Stimulated activated CD4-positive, alpha-beta T cell treated with anti-CD3 and anti-CD28 coated beads, Interleukin-1b, Interleukin-23, amount 100 ng/mL, for 24 hours (primary cell): ENCODE measurements at regions not wholly inside any gene's neighbourhood (a gene's known extent, or its start where the extent isn't known, plus 50 kb on each side); places are given as distances from the start of the nearest gene placed in this dataset.
"Not testable (repeated sequence)": the region's sequence is repeated elsewhere in the genome, so short reads cannot be mapped to it uniquely, and the experiment has no call there.

Experiments used
- DNase-seq, 4 experiments: peaks; one replicate each; pipeline ENCODE4 v3.0.0-alpha.2; 2020; ENCODE audit warnings: low read depth in 4 of 4, low spot score in 1 of 4

DNA sequence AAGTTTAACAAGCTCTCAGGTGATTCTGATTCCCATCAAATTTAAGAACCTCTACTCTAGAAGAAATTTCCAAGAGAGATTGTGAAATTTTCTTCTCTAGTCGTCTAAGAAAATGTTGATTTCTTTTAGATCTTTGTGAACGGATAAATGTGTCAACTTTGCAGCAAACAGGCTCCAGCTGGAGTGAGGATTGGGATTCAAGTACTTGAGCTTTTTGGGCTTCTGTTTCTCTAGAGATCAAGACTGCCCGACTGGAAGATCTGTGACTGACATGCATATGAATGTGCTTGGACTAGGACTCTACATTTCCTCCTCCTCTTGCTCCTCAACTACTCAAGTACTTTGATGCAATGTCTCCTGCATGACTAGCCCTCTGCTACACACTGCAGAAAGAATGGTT lies 388.3 kb downstream of the TMEM38B start:
- no peak for DNase-seq

DNA sequence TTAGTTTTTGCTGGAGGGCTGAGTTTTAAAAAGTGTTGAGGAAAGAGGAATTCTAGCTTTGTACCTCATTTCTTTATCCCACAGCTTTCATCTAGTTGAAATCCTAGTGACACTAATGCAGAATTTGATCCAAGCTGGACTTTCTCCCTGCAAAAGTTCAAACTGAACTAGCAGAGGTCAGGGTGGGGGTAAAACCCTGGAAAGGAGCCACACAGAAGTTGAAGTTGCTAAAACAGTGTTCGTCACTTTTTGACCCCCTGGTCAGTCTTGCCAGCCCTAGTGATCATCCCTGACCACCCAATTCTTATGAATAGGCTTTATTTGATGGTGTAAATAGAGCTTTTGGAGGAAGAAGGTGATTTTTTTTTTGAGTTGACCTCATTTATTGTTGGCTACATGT lies 390.4 kb downstream of the TMEM38B start:
- DNase-seq = no peak

DNA sequence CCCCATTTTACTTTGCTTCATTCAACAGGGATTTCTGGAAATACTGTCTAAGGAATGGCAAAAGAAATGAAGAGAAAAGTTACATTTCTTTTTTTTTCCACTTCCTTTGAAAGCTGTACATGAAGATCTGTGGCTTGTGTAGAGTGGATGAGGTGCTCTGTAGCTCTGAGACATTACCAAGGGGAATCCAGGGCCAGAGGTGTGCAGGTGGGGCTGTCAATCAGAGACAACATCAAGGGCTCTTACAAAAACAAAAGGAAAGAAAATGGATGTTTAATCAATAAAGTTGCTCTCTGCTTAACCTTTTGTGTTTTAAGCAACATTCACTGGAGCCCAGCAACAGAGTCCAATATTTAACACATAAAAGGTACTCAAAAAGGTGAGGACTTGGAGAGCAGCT lies 391.1 kb downstream of the TMEM38B start:
- DNase-seq = no peak

DNA sequence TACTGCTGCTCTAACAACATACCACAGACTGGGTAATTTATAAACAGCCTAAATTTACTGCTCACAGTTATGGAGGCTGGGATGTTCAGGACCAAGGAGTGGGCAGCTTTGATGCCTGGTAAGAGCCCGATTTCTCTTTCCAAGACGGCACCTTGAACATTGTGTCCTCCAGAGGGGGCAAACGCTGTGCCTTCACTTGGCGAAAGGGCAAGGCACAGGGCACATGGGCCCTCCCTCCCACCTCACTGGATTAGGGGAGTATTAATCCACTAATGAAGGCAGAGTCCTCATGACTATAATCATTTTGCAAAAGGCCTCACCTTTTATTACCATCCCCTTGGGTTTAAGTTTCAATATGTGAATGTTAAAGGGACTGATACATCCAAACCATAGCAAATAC lies 397.7 kb downstream of the TMEM38B start:
- DNase-seq = no peak

DNA sequence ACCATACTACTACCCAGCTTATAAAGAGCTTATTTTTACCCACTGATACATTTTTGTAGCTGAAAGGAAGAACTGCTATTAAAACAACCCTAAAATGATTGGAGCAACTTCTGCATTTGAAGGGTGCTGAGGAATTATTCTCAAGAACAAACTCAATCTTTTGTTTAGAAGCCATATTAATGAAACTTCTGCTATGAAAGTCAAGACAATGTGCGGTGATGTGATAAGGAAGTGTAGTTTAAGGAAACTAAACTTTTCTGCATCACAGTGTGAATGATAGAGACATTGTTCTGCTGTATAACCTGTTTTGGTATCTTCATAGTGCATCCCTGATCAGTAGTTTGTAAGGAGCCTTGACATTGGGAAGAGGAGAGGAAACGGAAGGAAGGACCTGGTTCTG lies 408.5 kb downstream of the TMEM38B start:
- DNase-seq = no peak

DNA sequence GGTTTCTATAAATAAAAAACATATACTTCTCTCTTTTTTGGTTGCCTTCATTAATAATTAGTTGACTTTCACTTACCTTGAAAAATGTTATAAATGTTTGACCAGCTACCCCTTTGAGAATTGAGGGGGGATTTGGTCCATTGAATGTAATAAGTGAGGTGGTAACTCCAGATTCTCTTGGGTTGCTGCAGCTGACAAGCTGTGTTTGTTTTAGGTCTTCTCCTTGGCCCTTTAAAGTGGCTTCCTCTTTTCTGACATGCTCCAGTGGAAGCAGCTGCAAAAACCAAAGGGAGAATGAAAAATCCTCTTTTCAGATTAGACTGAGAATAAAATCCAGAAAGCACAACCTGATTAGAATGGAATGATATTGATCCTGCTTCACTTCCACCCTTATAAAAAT lies 410.5 kb downstream of the TMEM38B start:
- DNase-seq = no peak

DNA sequence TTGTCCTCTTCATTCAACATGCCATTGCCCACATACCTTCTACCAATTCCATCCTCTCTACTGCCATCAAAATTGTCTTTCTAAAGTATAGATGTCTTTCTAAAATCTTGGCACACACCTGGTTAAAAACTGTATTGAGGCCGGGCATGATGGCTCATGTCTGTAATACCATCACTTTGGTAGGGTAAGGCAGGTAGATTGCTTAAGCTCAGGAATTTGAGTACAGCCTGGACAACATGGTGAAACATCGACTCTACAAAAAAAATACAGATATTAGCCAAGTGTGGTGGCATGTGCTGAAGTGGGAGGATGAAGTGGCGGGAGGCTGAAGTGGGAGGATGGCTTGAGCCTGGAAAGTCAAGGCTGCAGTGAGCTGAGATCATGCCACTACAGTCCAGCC lies 412.1 kb downstream of the TMEM38B start:
- DNase-seq = no peak

DNA sequence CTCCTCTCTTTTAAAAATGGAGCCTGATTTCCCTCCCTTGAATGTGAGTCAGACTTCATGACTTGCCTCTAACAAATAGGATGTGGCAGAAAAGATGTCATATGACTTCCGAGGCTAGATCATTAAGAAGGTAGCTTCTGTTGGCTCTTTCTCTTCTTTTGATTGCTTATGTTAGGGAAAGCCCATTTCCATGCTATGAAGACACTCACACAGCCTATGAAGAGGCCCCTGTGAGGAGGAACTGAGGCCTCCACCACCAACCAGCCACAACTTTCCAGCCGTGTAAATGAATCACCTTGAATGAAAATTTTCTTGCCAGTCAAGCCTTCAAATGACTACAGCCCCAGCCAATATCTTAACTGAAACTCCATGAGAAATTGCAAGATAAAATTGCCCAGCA lies 413.4 kb downstream of the TMEM38B start:
- DNase-seq = no peak

DNA sequence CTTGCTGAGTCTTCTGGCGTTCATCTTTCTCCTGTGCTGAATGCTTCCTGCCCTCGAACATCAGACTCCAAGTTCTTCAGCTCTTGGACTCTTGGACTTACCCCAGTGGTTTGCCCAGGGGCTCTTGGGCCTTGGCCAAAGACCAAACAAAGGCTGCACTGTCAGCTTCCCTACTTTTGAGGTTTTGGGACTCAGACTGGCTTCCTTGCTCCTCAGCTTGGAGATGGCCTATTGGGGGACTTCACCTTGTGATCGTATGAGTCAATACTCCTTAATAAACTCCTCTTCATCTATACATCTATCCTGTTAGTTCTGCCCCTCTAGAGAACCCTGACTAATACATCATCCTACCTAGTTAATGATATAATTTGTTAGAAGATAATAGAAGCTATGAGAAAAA lies 415.4 kb downstream of the TMEM38B start:
- DNase-seq = not testable (repeated sequence)

DNA sequence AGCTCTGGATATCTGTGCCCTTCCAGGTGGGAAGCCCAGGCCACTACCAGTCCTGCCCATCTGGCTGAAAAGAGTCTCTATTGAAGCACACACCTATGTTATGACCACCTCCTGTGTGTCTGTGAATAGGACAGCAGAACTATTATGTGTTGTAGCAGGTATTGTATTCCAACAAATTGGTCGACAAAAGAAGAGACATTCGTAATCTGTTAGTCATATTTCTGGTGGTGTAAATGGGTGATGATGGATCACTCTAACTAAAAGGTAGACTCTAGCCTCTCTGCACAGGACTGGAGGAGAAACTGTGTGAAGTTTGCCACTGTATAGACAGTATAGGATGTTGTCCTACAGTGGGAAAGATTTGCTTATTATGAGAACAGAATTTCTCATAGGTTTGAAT lies 416.1 kb downstream of the TMEM38B start:
- no peak for DNase-seq

DNA sequence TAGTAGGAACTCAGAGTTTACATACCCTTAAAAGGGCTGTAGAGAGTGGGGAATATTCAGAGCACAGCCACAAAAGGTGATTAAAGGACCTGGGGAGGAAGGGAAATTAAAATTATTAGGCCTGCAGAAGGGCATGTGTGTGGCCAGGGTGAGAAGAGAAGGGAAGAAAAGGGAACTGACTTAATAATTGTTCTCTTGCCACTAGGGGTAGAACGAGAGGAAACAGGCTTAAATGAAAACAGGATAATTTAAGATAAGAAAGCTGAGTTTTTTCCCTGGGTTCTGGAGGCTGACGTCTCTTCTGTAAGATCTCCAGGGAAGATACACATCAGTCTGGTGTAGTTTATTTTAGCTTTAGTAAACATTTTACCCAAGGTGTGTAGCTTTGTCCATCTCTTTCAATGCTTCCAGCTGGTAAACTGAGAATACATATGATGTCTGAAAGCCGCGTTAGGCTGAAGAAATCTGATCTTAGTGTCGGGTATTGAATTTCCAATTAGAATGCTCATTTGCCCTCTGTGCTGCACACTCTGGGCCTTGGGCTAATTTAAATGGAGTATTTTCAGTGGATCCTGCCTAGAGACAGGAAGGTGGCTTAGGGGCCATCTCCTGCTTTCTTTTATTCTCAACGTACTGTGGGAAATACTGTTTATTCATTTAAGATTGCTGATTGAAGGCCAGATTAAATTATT lies 416.8 kb downstream of the TMEM38B start:
- no peak for DNase-seq

DNA sequence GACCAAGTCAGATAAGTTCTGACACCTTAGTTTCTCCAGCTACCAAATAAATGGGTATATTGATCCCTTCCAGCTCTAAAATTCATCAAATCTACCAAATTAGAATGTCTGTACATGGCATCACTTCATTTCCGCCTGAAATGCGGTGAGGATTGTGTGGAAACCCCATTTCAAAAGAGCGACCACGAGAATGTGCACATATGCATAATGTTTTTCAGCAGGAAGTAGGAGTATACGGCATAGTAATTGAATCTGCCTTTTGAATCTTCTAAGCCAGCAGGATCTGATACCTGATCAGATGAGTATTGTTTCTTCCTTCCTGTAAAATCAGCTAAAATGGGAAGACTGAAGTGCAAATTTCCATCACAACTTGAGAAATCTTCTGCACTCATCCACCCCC lies 418.6 kb downstream of the TMEM38B start:
- DNase-seq = no peak

DNA sequence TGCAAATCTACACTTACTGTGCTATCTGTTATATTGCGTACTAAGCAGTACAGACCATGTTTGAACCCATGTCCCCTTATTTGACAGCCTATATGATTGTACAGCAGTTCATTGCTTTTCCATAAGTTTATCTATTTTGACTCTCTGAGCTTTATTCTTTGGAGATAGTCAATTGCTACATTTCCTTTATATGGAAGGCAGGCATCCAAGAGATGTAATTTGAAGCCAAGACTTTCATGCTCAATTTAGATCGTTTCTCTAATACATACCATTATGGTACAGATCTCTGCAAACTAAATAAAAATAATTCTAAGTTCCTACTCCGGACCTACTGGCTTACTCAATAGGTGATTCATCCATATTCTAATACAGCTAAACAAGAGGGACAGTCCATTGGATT lies 424.8 kb downstream of the TMEM38B start:
- DNase-seq = no peak

DNA sequence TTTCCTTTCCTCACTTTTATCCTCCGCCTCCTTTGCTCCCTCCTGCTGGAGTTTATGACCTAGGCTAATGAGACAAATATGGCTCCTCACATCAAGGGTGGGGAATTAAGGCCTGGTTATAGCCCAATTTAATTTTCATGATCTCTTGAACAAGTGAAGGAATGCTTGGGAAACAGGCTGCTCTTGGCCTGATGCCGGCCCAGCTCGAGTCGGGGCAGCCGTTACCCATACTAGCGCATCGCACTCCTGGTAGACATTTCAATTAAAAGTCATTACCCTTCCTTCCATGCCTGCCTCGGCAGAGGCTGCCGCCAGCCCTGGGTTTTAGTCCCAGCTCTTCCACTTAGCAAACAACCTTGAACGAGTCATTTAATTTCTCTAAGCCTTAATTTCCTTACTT lies 425.7 kb downstream of the TMEM38B start:
- DNase-seq = no peak

DNA sequence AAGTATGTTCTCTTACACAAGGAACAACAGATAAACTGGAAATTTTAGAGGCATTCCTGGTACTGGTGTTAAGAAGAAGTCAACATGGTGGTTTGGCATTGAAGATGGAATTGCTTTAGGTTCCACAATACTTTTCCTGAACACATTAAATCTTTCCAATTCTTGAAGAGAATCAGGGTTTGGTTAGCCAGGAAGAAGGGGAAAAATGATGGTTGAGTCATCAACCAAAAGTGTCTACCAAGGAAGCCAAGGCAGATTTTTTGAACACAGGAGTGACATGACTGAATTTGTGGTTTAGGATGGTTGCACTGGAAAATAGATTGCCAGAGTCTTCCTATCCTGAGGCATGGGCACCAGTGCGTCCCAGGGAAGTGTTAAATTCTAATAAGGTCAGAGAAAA lies 433.4 kb downstream of the TMEM38B start:
- no peak for DNase-seq

DNA sequence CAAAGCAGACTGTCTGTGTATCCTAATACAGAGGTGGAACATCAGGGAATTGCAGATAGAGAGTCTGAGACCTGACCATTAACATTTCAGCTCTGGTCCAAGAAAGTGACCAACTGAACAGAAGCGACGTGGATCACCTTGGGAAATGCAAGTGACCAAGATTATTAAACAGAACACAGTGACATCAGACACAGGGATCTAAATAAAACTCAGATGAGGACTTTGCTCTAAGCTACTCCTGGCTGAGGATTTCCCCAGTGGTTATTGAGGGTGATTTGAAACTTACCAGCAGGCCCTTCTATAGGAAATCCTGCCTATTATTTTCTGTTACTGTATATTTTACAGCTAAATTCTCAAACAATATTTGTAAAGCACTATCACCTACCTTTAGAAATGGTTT lies 436.0 kb downstream of the TMEM38B start:
- DNase-seq = no peak

DNA sequence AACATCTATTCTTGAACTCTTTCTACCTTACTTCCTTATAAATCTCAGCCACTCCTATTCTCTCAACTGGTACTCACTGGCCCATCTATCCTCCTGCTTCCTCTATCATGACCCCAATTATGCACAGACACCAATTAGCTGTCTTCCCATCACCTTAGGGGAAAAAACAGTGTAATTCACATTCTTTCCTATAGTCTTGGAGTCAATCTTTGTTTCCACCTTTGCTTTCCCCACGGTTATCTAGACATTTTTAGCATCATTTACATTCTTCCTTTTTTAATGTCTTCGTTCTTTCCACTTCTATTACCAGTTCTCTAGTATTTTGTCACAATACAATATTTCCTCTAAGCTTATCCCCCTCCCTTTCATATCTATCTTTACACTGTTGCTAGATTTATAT lies 449.4 kb downstream of the TMEM38B start:
- DNase-seq = no peak

DNA sequence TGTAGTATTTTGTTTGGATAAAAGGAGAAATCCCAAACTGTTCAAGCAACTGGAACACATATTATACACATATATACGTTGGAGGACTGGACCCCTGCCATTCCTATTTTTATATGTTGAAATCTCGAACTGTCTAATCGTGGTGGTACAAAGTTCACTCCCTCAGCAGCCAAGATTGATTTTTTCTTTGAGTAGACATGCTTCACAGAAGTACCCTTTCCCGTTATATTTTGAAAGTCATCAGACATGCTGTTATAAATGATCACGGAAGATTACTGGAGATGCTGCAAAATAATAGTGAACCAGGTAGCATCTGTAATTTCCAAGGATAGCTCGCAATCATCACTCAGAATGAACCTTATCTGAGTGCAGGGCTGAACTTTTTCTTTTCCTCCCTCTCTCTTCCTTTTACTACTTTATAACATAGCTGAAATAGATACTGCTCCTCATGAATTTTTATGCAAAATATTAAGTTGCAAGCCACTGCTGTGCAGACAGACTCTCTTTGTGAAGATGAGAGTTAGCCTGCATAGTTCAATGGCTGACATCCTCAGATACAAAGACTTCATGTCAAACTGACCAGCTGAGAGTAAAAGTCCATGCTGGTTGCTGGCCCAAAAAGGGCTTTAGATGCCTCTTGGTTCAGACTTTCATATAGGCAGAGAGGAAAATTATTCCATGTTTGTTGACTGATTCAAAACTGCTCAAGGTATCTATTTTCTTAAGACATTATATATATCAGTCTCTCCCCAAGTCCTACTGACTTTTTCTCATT lies 451.9 kb downstream of the TMEM38B start:
- DNase-seq = no peak

DNA sequence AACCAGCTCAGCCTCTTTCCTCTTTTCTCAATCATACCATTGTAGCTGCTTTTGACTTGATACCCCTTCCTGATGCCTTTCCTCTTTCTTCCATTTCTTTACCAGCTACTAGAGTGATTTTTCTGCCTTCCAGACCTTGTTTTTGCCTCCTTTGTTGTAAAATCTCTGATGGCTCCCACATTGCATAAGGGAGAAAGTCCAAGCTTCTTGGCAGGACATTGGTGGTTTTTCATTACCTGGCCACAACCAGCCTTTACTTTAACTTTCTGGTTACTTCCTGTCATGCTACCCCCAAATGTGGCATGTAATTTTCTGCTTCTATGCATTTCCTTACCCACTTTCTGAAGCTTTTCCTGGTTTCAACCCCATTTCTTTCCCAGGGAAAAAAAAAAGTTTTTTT lies 452.5 kb downstream of the TMEM38B start:
- DNase-seq = no peak

DNA sequence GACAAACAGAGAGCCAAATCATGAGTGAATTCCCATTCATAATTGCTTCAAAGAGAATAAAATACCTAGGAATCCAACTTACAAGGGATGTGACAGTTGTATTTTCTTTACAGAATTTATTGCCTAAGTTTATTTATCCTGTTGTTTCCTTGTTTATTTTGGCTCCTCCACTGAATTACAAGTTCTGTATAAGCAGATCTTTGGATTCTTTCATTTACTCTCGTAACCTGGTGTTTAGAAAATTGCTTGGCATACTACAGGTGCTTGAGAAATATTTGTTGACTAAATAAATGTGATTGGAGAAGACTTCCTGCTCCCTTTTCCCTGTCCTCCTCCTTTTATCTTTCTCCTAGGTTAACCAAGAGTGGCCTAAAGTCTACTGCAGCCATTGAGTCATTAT lies 455.6 kb downstream of the TMEM38B start:
- no peak for DNase-seq

DNA sequence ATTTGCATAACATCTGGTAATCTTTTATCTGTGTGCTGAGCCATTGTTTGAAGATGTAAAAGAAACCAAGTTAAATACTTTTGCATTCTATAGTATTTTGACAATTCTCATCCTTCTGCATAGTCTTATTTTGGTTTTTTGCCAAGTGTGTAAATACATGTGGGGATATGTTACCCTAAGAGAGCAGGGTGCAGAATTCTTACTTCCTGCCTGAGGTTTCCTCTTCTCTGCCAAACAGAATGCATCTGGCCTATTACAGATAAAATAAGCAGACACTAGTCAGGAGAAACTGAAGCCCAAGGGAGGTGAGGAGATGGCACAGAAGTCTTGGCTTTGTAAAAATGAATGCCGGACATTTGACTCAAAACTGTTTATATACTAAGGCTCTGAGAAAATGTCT lies 462.1 kb downstream of the TMEM38B start:
- no peak for DNase-seq

DNA sequence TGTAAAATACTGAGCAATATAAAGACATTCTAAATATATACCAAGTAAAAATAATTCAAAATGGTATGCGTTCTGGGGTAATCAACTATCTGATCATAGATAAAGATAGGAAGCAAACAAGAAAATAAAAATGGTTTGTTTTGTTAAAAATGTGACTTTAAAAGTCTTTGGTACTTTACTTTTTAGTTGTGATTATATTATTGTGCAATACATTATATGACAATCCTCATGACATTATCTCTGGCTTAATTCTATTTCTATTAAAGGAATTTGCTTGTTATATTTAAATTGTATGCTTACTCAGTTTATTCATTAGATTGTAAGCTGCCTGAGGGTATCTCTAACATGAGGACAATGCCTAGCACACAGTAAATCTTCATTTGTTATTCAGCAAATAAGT lies 477.9 kb downstream of the TMEM38B start:
- no peak for DNase-seq

DNA sequence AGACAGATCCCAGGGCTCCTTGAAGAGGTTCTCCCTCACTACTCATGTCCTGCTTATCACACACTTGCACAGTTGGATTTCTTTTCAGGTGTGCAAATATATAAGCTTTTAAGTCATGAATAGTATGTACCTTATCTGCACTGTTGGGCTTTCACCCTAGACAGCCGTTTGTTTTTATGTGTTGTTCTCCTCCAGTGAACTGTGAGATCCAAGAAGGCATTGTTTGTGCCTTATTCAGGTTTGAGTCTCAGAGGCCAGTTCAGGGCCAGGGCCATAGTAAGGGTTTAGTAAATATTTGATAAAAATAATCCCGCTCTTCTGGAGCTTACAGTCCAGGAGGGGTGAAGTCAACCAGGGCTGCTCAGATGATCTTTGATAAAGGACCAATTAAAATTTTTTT lies 480.0 kb downstream of the TMEM38B start:
- no peak for DNase-seq
